Activated CD4-positive, alpha-beta T cell treated with anti-CD3 and anti-CD28 coated beads, Interleukin-2, amount 50 U/mL, for 16 hours (primary cell): ENCODE measurements at regions not wholly inside any gene's neighbourhood (a gene's known extent, or its start where the extent isn't known, plus 50 kb on each side); places are given as distances from the start of the nearest gene placed in this dataset.

Source experiments
- DNase-seq: peaks from one replicate; pipeline ENCODE4 v3.0.0-alpha.2; 2020

DNA sequence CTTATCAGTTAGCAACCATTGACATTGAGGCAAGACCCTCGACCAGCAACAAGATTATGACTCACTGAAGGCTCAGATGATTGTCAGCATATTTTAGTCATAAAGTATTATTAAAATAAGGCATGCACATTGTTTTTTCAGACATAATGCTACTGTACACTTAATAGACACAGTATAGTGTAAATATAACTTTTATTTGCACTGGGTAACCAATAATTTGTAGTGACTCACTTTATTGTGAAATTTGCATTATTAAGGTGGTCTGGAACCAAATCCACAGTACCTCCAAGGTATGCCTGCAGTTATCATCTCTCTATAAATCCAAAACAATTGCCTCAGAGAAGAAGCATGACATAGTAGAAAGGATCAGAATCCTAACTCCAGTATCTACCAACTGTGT lies 330.1 kb upstream of the SMIM31 start:
- DNase-seq, result no peak

DNA sequence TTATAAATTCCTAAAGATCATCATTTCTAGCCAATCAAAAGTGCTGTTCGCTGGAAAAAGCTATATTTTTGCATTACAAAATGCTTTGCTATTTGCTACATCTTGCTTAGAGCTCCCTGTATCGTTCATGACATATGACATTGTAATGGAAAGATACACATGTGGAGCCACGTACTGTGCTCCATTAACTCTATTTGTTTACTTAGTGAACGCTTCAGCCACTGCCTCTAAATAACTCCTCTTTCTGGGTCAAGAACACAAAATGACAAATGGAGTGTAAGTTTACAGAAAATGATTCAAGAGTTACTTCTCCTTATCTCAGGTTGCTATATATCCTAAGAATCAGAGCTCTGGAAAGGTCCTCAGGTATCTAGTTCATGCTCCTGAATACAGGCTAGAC lies 329.1 kb upstream of the SMIM31 start:
- no peak for DNase-seq

DNA sequence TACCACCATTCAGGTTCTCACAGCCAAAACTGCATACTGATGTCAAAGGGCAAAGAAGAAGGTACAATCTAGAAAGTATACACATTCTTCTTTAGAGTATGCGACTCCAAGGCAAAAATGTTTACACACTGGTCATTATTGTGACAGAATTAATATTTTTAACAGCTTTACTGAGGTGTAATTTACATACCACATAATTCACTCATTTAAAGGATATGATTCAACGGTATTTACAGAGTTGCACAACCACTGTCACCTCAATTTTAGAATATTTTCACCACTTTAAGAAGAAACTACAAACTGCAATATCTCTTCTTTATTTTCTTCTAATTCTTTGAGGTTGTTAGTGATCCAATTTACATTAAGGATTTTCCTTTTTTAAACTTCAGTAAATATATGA lies 325.4 kb upstream of the SMIM31 start:
- no peak for DNase-seq

DNA sequence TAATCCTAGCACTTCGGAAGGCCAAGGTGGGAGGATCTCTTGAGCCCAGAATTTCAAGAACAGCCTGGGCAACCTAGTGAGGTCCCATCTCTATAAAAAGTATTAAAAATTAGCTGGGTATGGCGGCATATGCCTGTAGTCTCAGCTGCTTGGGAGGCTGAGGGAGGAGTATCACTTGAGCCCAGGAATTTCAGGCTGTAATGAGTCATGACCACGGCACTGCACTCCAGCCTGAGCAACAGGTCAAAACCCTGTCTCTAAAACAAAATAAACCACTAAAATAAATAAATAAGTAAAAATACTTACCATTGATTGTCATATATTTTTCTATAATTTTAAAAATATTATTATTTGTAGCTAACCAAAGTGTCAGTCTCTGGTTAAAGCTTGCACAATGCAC lies 315.6 kb upstream of the SMIM31 start:
- DNase-seq, result no peak

DNA sequence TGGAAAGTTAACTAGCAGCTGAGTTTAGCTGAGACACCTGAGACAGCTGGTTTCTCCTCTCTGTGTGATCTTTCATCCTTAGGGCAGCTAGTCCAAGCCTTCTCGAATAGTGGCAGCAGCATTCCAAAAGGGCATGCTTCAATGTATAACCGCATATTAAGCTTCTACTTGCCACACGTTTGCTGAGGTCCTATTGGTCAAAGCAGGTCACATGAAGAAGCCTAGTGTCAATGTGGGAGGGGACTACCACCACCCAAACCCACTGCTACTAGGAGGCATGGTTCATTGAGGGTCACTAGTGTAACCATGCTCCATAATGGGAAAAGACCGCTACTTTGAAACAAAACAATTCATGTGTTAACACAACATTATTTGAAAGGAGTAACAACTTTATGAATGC lies 314.9 kb upstream of the SMIM31 start:
- no peak for DNase-seq

DNA sequence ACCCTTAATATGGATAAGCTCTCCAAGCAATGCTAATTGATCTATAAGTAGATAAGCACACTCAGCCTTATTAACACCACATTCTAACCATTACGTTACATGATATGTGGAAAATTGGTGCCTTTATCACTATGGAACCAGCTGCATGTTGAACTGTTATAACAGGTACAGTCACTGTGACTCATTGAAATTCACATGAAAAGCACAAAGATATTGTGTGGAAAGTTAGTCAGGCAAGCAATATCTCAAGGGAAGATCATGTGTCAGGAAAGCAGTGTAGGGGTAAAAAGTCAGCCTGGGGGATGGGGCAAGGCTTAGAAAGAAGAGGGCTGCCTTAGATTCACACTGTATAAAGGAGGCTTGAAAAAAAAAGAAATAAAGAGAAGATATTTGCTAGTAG lies 313.7 kb upstream of the SMIM31 start:
- no peak for DNase-seq

DNA sequence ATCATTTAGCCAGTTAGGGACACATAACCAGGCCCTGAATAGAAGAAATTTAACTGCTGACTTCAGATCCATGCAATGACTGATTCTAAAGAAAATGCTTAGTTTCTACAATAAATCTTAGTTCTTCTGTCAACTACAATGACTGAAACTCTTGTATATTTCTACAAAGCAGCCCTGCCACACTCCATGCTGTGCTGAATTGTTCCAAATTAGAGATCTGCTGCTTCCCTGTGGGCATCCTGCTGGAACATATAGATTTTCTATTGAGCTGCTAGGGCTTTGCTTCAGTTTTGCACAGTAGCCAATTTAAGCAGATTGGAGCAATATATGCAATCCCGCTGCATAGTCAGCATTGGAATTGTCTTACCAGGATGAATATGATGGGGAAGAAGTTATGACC lies 312.8 kb upstream of the SMIM31 start:
- no peak for DNase-seq

DNA sequence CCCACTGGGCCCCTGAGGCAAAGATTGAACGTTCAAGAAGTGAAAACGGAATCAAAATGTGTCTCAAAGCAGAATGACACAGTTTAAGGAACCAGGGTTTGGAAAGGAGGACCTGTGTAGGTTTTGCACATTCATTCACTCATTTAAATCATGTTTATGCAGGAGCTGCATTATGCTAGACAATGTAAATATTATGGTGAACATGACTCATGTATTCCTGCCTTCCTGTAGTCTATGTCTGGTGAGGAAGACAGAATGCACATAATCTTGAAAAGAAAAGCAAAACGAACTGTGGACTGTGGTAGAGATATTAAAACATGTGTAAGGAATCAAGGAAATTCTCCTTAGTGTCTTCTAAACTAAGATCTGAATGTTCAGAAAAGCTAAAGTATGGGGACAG lies 311.8 kb upstream of the SMIM31 start:
- DNase-seq, result no peak

DNA sequence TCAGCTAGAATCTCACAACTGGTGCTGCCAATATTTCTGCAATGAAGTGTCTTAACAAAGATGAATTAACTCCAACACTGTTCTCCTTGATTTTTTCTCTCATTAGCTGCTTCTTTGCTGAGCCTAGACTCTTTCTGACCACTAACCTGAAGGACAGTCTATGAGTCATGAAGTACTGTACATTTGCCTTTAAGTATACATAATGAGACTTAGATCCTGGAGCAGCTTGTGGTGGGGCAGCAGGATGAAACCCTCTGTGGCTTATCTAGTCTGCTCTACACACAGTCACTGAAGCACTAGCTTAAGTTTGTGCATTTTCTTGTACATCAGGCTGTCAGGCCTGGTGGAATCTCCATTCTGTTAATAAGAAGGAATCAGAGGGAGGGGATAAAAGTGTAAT lies 307.4 kb upstream of the SMIM31 start:
- DNase-seq, result no peak

DNA sequence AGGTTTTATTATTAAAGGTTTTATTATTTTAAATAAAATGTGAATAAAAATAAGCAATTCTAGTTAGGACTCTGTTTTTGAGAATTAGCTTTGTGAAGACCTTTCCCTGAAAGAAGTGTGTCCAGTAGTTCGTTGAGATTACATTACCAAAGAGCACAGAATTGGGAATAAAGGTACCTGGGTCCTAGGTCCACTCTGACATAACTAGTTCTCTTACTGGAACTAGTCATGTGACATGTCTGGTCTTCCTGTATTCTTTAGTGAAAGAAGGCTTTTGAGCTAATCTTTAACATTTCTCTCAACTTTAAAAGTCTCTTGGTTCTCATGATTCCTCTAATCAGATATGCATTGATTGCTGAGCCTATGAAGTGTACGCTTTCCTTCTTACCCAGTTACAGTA lies 292.0 kb upstream of the SMIM31 start:
- no peak for DNase-seq

DNA sequence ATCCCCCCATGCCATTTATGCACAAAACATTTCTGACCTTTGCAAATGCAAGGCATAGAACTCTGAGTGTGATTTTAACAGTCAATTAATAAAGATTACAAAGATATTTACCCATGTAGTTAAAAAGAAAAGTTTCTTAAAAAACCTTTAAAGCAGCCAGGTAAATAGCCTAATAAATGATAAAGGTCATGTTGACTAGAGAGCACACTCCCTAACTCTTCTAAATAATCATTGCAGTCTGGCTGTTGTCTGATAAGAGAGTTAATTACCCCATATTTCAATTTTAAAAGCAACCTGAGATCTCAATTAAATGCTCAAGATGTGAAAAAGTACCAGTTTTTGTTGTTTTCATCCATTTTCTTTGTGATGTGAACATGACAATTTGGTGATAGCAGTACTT lies 291.5 kb upstream of the SMIM31 start:
- no peak for DNase-seq

DNA sequence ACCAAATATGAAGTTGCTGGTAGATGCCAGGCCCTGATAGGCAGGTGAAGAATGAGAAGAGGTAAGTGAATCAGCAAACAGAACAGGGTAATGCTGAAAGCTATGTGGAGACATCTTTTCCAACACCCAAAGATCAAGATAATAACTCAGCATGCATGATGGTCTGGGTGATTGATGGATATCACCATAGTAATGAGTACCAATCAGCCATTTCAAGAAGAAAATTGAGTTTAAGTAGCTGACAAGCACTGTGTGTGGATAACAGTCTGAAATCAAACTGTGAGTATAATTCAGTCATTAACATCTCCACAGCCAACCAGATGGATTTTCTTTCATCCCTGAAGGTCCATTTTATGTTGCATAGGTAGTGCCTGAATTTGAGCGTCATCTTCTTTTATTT lies 289.6 kb upstream of the SMIM31 start:
- DNase-seq, result no peak

DNA sequence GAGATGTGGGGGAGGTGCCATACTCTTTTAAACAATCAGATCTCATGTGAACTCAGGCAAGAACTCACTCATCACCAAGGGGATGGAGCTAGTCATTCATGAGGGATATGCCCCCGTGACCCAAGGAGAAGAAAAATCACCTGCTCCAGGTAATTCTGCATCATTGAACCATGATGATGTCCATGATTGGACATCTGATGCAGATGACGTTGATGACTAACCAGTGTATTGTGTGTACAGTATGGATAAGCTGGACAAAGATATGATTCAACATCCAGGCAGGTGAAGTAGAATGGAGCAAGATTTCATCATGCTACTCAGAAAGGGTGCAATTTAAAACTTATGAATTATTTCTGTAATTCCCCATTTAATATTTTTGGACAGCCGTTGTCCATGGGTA lies 286.4 kb upstream of the SMIM31 start:
- no peak for DNase-seq

DNA sequence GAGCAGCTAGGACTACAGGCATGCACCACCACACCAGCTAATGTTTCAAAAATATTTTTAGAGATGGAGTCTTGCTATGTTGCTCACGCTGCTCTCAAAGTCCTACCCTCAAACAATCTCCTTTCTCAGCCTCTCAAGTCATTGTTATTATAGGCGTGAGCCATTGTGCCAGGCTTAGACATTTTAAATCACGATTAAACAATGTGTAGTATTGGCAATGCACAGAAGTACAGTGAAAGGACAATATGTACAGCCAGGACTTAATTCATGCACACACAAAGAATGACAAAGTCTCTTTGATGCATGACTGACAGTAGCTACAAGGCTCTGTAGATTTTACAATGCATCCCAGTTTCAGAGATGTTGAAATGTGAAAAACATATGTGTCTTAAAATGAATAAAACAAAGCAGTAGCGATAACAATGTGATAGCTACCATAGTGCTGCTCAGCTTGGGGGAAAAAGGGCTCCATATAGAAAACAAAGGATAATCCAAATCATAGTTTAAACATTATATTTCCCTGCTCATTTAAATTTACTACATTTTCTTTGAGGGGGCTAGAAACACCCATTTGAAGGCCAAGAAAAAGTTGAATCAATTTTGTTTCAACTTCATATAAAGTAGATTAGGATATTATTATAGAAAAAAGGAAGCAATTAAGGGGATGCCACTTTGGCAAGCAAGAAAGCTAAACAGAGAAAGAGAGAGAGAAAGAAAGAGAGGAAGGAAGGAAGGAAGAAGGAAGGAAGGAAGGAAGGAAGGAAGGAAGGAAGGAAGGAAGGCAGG lies 272.4 kb upstream of the SMIM31 start:
- no peak for DNase-seq

DNA sequence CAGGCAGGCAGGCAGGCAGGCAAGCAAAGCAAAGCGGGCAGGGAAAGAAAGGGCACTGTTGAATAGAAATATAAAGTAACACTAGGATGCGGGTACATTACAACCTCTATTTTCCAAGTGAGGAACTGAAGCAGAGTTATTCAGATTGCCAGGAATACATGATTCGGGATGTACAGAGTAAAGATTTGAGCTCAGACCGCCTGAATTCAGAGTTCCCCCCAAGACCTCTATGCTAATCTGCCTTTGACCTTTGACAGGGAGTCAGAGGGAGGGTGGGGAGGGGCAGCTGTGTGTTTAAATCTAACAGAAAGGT lies 271.9 kb upstream of the SMIM31 start:
- no peak for DNase-seq

DNA sequence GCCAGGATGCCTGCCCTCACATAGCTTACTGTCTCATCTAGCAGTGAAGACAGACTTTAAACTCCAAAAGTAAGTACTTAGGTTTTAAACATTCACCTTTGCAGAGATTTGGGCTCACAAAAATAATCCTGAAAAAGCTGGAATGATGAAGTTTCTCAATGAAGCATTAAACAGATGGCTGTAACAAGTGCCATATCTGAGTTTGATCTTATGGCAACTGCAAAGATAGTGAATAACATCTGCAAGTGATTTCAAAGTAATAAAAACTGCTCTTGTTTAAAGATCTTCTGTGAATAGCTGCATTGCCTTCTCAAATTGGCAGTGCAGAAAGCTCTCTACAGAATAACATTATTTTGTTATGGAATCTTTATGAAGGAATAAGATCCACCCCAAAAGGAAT lies 271.2 kb upstream of the SMIM31 start:
- DNase-seq, result no peak

DNA sequence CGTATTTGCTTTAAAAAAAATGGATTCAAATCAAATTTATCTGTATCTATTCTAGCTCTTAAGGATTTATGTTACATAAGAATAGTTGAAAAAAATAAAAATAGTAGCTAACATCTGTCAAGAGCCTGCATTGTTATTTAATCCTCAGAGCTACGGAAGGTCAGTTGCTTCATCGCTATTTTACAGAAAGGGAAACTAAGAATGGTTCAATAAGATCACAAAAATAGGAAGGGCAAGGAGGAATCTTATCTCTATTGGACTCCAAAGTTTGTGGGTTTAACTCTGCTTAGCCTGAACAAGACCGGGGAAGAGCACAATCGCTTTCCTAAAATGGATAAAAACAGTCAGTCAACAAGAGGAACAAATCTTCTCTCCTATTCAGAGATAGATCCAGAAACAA lies 270.2 kb upstream of the SMIM31 start:
- no peak for DNase-seq

DNA sequence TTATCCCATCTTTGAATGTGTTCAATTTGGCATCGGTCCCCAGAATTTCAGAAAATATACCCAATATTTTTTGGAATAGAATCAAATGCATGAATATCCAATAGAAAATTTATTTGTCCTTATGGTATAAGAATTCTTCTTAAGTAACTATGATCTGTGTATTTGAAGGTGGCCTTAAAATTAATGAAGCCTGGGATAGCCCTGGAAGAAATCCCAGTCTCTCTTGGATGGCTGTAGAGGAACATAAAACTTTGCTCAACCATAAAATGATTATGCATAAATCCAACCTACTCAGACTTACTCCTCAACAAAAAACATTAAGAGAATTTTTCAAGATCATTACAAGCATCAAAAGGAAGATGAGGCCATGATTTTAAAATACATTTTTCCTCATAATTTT lies 269.4 kb upstream of the SMIM31 start:
- no peak for DNase-seq

DNA sequence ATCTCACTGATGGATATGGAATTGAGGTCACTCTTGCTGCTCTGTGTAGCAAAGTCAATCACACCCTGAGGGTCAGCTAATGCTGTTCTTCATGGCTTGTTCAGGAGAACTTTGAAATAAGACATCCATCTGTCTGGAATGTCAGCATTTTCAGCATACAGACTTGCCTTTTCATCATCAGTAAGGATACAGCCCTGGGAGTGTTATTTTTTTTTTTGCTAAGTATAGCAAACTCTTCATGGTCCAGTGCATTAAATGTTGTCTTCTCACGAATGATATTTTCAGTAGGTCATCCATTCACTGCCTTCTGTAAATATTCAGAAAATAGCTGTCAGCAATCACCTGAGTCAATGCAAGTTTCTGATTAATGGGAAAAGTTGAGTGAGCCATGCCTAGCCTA lies 268.8 kb upstream of the SMIM31 start:
- DNase-seq, result no peak

DNA sequence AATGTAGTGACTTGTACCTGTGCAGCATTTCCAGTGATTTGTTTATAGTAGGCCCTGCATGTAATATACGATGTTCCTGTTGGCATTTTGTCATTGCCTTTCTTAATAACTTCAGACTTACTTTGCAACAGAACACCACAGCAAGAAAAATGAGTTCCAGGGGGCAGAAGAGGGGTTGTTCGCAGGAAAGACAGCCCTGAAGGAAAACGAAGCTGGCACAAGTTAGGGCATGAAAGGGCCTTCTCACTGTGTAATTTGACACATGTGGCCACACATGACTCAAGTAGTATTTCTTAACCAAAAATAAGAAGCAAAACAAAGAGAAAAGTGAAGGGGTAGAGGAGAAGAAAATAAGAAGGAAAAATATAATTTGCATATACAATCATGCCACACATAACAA lies 265.8 kb upstream of the SMIM31 start:
- no peak for DNase-seq

DNA sequence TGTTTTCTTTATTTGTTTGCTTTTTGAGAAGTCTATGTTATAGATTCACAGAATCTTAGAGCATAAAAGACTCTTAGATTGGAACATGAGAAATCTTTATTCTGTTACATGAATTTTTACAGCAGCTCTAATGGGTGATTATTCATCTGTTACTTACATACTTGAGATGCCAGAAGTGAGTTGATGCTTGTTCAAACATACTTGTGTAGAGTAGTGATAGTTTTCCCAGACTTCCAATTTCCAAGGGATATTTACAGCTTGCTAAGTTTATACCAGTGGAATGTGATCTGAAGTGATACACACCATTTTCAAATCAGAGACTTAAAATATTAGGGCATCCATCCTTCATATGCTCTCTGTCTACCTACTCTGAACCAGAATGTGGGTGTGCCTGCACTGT lies 252.9 kb upstream of the SMIM31 start:
- no peak for DNase-seq

DNA sequence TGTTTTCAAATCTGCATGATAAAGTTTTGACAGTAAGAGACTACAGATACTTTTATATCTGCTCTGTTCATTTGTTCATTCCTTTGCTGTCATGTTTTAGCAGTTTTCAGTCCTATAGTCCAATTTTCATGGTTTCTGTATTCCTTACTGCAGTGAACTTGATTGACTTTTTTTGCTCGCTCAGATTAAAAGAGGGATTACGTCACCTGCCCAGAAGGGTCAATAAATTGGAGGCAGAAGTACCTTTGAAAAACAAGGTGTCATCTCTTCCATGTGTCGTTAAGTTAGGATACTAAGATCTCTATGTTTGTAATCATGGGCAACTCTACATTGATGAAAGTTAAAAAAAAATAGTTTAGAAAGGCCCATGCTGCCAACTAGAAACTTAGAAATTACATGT lies 250.1 kb upstream of the SMIM31 start:
- no peak for DNase-seq

DNA sequence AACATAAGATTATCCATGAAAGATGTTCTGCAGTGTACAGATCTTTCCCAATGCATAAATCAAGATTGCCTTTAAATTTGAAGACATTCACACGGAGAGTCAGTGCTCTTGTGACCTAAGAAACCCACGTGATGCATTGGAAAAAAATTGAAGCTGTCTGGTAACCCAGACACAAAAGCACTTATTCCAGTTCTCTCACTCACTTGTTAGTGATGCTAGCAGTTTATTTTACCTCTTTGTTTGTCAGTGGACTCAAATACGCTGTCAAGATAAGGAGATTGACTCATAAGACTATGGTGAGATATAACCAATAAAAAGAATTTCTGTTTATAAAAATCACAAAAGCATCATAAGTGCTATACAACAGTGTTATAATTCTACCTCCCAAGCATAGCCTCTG lies 245.8 kb upstream of the SMIM31 start:
- no peak for DNase-seq

DNA sequence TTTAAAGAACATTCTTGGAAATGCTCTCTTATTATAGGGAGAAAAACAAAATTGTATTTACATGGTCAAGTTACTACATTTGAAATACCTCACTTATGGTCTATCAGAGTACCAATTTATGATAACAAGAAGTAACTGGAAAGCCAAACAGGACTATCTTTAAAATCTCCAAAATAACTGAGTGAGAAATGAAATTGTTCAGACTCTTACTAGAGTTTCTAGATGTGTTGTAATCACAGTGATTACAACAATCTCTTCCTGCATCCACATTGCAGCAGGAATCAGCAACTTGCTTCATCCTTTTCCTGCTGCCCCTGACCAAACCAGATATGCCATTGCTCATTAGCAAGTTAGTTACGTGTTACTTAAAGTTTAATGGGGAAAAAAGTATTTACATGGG lies 245.2 kb upstream of the SMIM31 start:
- DNase-seq, result no peak

DNA sequence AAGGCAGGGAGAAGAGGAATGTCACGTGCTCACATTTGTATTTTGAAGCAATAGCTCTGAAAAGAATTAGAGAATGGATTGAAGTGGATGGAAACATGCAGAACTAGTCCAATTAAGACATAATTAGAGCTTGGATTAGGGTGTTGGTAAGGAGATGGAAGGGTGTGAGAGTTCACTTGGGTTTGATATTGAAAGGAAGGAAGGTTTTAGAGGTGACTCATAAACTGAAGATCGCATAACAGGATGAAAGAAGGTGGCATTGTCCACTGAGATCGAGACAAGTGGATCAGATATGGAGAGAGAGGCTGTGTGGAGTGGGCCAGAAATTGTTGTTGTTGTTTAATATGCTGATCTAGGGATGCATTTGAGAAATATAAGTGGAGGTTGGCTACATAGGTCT lies 244.0 kb upstream of the SMIM31 start:
- DNase-seq, result no peak

DNA sequence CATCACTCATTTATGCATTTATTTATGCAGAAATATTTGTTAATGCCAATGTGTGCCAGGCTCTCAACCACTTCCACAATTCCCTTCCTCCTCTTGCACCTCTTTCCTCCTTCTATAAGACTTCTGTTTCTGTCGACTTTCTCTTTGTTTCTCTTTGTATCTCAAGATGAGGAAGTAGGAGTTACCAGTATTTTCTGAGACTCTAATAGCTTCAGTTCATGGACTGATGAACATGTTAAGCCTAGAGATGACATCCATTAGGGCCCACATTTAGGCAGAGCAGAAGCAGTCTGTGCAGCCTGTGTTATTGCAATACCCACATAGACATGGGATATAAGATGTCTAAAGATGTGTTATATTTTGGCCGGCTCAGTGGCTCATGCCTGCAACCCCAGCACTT lies 241.8 kb upstream of the SMIM31 start:
- no peak for DNase-seq
